ENCODE measurements at regions not wholly inside any gene's neighbourhood (a gene's known extent, or its start where the extent isn't known, plus 50 kb on each side); places are given as distances from the start of the nearest gene placed in this dataset.

- no peak overlapping the region for H3K4me2 ChIP-seq (ENCODE audit: low read depth, low read length)
- H3K27me3 ChIP-seq (ENCODE audit: control insufficient read depth in 1 of 2, insufficient read depth in 2 of 2, low read length in 2 of 2), result no peaks in the 10 kb centered on the region
- no peaks in the 10 kb centered on the region for H3K36me3 ChIP-seq (replicated peaks in 1 of 2; ENCODE audit: control insufficient read depth in 1 of 2, insufficient read depth in 2 of 2, low read length in 2 of 2)
- no peak overlapping the region for H3K27ac ChIP-seq (ENCODE audit: extremely low read length, insufficient read depth, low read length)
- no peaks in the 10 kb centered on the region for H3K79me2 ChIP-seq (ENCODE audit: insufficient read depth, low read length)
- intact Hi-C loops (cut with micrococcal nuclease; ENCODE audit: unreplicated experiment), result no loop called here
- no peaks in the 10 kb centered on the region for H3K4me1 ChIP-seq (ENCODE audit: insufficient read depth, low read length)
- ATAC-seq (no peak), DNase-seq (ENCODE audit: low spot score) (no peak), FAIRE-seq (no peak)
- in situ Hi-C loops (cut with HindIII; ENCODE audit: extremely low pct_ligation_motif_present, low pct_unique_long_range_greater_than_20kb), result no loop called here
- no peak overlapping the region for H3K4me3 ChIP-seq (replicated peaks in 1 of 3; ENCODE audit: insufficient read depth in 1 of 3, low read depth in 2 of 3, low read length in 3 of 3)
- H3K9ac ChIP-seq (ENCODE audit: insufficient read depth, low read depth, low read length), result no peak overlapping the region
- ChIA-PET CTCF (ENCODE audit: low intra/inter-chr PET ratio, low total read pairs) (no interaction called here), POLR2A (no interaction called here)
- no TSS peak for BruUV-seq (replicated peaks)
- no peaks in the 10 kb centered on the region for H4K20me1 ChIP-seq (ENCODE audit: insufficient read depth, low read length)
- WGBS (ENCODE audit: low lambda C conversion rate), result 0% methylated on average over 2 of the region's 2 CpGs
- H2AFZ ChIP-seq (ENCODE audit: low read length), result no peak overlapping the region
- no peaks in the 10 kb centered on the region for H3K9me3 ChIP-seq (ENCODE audit: low read length)
- TF ChIP-seq ISL2 (CRISPR knock-in tag; IDR thresholded peaks at IDR 0.05) (no peak), ZBTB40 (IDR thresholded peaks at IDR 0.05) (no peak), ZBTB40 (CRISPR knock-in tag; IDR thresholded peaks at IDR 0.05) (no peak), ZNF224 (CRISPR knock-in tag; IDR thresholded peaks at IDR 0.05) (no peak), DNMT3B (CRISPR knock-in tag; conservative IDR thresholded peaks at IDR 0.05) (no peak)
- TF ChIP-seq, protein P1, sequence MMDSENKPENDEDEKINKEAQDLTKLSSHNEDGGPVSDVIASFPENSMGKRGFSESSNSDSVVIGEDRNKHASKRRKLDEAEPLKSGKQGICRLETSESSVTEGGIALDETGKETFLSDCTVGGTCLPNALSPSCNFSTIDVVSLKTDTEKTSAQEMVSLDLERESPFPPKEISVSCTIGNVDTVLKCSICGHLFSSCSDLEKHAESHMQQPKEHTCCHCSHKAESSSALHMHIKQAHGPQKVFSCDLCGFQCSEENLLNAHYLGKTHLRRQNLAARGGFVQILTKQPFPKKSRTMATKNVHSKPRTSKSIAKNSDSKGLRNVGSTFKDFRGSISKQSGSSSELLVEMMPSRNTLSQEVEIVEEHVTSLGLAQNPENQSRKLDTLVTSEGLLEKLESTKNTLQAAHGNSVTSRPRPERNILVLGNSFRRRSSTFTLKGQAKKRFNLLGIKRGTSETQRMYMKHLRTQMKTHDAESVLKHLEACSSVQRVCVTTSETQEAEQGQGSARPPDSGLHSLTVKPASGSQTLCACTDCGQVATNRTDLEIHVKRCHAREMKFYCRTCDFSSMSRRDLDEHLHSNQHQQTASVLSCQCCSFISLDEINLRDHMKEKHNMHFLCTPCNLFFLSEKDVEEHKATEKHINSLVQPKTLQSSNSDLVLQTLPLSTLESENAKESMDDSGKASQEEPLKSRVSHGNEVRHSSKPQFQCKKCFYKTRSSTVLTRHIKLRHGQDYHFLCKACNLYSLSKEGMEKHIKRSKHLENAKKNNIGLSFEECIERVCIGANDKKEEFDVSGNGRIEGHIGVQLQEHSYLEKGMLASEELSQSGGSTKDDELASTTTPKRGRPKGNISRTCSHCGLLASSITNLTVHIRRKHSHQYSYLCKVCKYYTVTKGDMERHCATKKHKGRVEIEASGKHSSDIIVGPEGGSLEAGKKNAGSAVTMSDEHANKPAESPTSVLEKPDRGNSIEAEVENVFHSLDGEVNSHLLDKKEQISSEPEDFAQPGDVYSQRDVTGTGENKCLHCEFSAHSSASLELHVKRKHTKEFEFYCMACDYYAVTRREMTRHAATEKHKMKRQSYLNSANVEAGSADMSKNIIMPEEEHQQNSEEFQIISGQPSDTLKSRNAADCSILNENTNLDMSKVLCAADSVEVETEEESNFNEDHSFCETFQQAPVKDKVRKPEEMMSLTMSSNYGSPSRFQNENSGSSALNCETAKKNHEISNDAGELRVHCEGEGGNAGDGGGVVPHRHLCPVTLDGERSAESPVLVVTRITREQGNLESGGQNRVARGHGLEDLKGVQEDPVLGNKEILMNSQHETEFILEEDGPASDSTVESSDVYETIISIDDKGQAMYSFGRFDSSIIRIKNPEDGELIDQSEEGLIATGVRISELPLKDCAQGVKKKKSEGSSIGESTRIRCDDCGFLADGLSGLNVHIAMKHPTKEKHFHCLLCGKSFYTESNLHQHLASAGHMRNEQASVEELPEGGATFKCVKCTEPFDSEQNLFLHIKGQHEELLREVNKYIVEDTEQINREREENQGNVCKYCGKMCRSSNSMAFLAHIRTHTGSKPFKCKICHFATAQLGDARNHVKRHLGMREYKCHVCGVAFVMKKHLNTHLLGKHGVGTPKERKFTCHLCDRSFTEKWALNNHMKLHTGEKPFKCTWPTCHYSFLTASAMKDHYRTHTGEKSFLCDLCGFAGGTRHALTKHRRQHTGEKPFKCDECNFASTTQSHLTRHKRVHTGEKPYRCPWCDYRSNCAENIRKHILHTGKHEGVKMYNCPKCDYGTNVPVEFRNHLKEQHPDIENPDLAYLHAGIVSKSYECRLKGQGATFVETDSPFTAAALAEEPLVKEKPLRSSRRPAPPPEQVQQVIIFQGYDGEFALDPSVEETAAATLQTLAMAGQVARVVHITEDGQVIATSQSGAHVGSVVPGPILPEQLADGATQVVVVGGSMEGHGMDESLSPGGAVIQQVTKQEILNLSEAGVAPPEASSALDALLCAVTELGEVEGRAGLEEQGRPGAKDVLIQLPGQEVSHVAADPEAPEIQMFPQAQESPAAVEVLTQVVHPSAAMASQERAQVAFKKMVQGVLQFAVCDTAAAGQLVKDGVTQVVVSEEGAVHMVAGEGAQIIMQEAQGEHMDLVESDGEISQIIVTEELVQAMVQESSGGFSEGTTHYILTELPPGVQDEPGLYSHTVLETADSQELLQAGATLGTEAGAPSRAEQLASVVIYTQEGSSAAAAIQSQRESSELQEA (CRISPR knock-in tag; IDR thresholded peaks at IDR 0.05; ENCODE audit: not compliant biosample characterization), result no peak
Observed at GRCh38 chr2:223165423-223166214, 113.6 kb downstream of the KCNE4 start.

All from HepG2 (cell line).